ENCODE measurements at regions not wholly inside any gene's neighbourhood (a gene's known extent, or its start where the extent isn't known, plus 50 kb on each side); places are given as distances from the start of the nearest gene placed in this dataset.
"Not testable (repeated sequence)": the region's sequence is repeated elsewhere in the genome, so short reads cannot be mapped to it uniquely, and the experiment has no call there.

GRCh38 chr20:12248481-12248880 lies 330.8 kb downstream of the BTBD3 start:
- H4K20me1 ChIP-seq (replicated peaks; ENCODE audit: control insufficient read depth, extremely low read depth, insufficient read depth, low read length): no peaks in the 10 kb centered on the region
- no peak overlapping the region for H3K9ac ChIP-seq (replicated peaks; ENCODE audit: extremely low read depth, insufficient read depth, low read length)
- dilution Hi-C loops (cut with MboI; ENCODE audit: extremely low pct_ligation_motif_present, low sequenced_read_pairs) (no loop called here), intact Hi-C loops (cut with micrococcal nuclease) (no loop called here)
- H3K4me2 ChIP-seq (ENCODE audit: insufficient read depth, low read length): no peak overlapping the region
- no peaks in the 10 kb centered on the region for H3K4me1 ChIP-seq (ENCODE audit: control insufficient read depth, extremely low read depth, insufficient read depth, low read length)
- no peaks in the 10 kb centered on the region for H3K9me3 ChIP-seq (replicated peaks; ENCODE audit: control insufficient read depth, insufficient read depth, low read length)
- DNase-seq (ENCODE audit: low read depth, low spot score) (no peak), FAIRE-seq (no peak)
- H2AFZ ChIP-seq (ENCODE audit: low read depth, low read length): no peak overlapping the region
- no peaks in the 10 kb centered on the region for H3K79me2 ChIP-seq (ENCODE audit: control insufficient read depth, insufficient read depth, low read length)
- POLR2A ChIA-PET: no interaction called here
- H3K9me1 ChIP-seq (replicated peaks; ENCODE audit: control insufficient read depth, extremely low read depth, insufficient read depth, low read length): no peaks in the 10 kb centered on the region
- no peaks in the 10 kb centered on the region for H3K36me3 ChIP-seq (ENCODE audit: control insufficient read depth in 2 of 2, extremely low read depth in 1 of 2, insufficient read depth in 2 of 2, low read length in 2 of 2)
- CTCF ChIA-PET: no interaction called here
- no TSS peak for BruUV-seq (replicated peaks)
- no peaks in the 10 kb centered on the region for H3K27me3 ChIP-seq (ENCODE audit: control insufficient read depth in 2 of 2, insufficient read depth in 2 of 2, low read length in 2 of 2)
- no peak for TF ChIP-seq POLR2A (IDR thresholded peaks at IDR 0.05; ENCODE audit: low read depth, low read length)
- no peak for TF ChIP-seq POLR2AphosphoS5 (IDR thresholded peaks at IDR 0.05; ENCODE audit: insufficient read depth, low read depth, low read length)
- TF ChIP-seq EZH2 (IDR thresholded peaks at IDR 0.05; ENCODE audit: borderline replicate concordance, low read depth, low read length, severe bottlenecking): no peak
- no peak for TF ChIP-seq MAX (IDR thresholded peaks at IDR 0.05; ENCODE audit: insufficient read depth, insufficient read length)
- no peak for TF ChIP-seq MYC (IDR thresholded peaks at IDR 0.05; ENCODE audit: low read depth, low read length)
- no peak for TF ChIP-seq CTCF (IDR thresholded peaks at IDR 0.05; ENCODE audit: extremely low read depth in 1 of 2, insufficient read depth in 1 of 2, low read depth in 1 of 2, low read length in 2 of 2)
- no peak for TF ChIP-seq JUN (IDR thresholded peaks at IDR 0.05; ENCODE audit: borderline replicate concordance, insufficient read depth, insufficient read length, low read depth)
- no peak for TF ChIP-seq GATA2 (IDR thresholded peaks at IDR 0.05; ENCODE audit: insufficient read depth, insufficient read length, low read depth, low read length)
- TF ChIP-seq FOS (IDR thresholded peaks at IDR 0.05; ENCODE audit: borderline replicate concordance, insufficient read depth, low read length): no peak
- H3K27ac ChIP-seq (ENCODE audit: insufficient read depth, low read depth, low read length): no peak overlapping the region
- no peak overlapping the region for H3K4me3 ChIP-seq (replicated peaks in 1 of 3; ENCODE audit: insufficient read depth in 1 of 3, low read depth in 1 of 3, low read length in 3 of 3)

GRCh38 chr20:12250661-12251060 lies 333.0 kb downstream of the BTBD3 start:
- dilution Hi-C loops (cut with MboI; ENCODE audit: extremely low pct_ligation_motif_present, low sequenced_read_pairs); intact Hi-C loops (cut with micrococcal nuclease); H3K79me2 ChIP-seq (ENCODE audit: control insufficient read depth, insufficient read depth, low read length); BruUV-seq (replicated peaks); DNase-seq (ENCODE audit: low read depth, low spot score); H3K9me3 ChIP-seq (replicated peaks; ENCODE audit: control insufficient read depth, insufficient read depth, low read length); H4K20me1 ChIP-seq (replicated peaks; ENCODE audit: control insufficient read depth, extremely low read depth, insufficient read depth, low read length); H3K4me2 ChIP-seq (ENCODE audit: insufficient read depth, low read length); FAIRE-seq; CTCF ChIA-PET; H3K27me3 ChIP-seq (ENCODE audit: control insufficient read depth in 2 of 2, insufficient read depth in 2 of 2, low read length in 2 of 2); H3K4me1 ChIP-seq (ENCODE audit: control insufficient read depth, extremely low read depth, insufficient read depth, low read length); H3K9ac ChIP-seq (replicated peaks; ENCODE audit: extremely low read depth, insufficient read depth, low read length); H2AFZ ChIP-seq (ENCODE audit: low read depth, low read length); H3K36me3 ChIP-seq (ENCODE audit: control insufficient read depth in 2 of 2, extremely low read depth in 1 of 2, insufficient read depth in 2 of 2, low read length in 2 of 2); POLR2A ChIA-PET; H3K27ac ChIP-seq (ENCODE audit: insufficient read depth, low read depth, low read length); H3K4me3 ChIP-seq (replicated peaks in 1 of 3; ENCODE audit: insufficient read depth in 1 of 3, low read depth in 1 of 3, low read length in 3 of 3); H3K9me1 ChIP-seq (replicated peaks; ENCODE audit: control insufficient read depth, extremely low read depth, insufficient read depth, low read length): not testable (repeated sequence)
